ENCODE measurements at regions not wholly inside any gene's neighbourhood (a gene's known extent, or its start where the extent isn't known, plus 50 kb on each side); places are given as distances from the start of the nearest gene placed in this dataset.

- TF ChIP-seq, protein P1, sequence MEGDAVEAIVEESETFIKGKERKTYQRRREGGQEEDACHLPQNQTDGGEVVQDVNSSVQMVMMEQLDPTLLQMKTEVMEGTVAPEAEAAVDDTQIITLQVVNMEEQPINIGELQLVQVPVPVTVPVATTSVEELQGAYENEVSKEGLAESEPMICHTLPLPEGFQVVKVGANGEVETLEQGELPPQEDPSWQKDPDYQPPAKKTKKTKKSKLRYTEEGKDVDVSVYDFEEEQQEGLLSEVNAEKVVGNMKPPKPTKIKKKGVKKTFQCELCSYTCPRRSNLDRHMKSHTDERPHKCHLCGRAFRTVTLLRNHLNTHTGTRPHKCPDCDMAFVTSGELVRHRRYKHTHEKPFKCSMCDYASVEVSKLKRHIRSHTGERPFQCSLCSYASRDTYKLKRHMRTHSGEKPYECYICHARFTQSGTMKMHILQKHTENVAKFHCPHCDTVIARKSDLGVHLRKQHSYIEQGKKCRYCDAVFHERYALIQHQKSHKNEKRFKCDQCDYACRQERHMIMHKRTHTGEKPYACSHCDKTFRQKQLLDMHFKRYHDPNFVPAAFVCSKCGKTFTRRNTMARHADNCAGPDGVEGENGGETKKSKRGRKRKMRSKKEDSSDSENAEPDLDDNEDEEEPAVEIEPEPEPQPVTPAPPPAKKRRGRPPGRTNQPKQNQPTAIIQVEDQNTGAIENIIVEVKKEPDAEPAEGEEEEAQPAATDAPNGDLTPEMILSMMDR (IDR thresholded peaks at IDR 0.05) = no peak
- TF ChIP-seq POLR2A (IDR thresholded peaks at IDR 0.05; ENCODE audit: low read depth) = no peak
Observed at GRCh38 chr1:29695036-29695435, 458.7 kb downstream of the PTPRU start.

Data from esophagus muscularis mucosa (tissue), 3 donors.